A549 (cell line): ENCODE measurements at regions not wholly inside any gene's neighbourhood (a gene's known extent, or its start where the extent isn't known, plus 50 kb on each side); places are given as distances from the start of the nearest gene placed in this dataset.

Experiments
- ATAC-seq, 2 experiments: fragments of 200-7000 bp in 1 of 2; fragments of >200 bp in 1 of 2; cut with Nextera tagmentation in 1 of 2; cut with Tn5 transposase in 1 of 2; 3 replicates each; pipeline versions ENCODE4 v1.8.0 to v1.9.1; 2018 to 2020; ENCODE audit warnings: mild to moderate bottlenecking in 1 of 2, moderate library complexity in 1 of 2
- CTCF ChIA-PET: fragments of 300-600 bp; sonication (Branson Sonifier 250); formaldehyde crosslinking; extraction: SDS; loops from one replicate; lab custom pipeline; 2021; ENCODE audit warnings: antibody characterized with exemption, inconsistent platforms; lab: Yijun Ruan, JAX
- POLR2A ChIA-PET: fragments of 350-600 bp; formaldehyde crosslinking; extraction: SDS; loops from one replicate; lab custom pipeline; 2021; ENCODE audit warnings: antibody characterized with exemption, inconsistent platforms; lab: Yijun Ruan, JAX
- DNase-seq, 2 experiments: peaks; one replicate each; pipeline versions ENCODE4 v3.0.0 to v3.0.0-alpha.2; 2011 to 2016; ENCODE audit warnings: low read depth in 1 of 2, low spot score in 1 of 2
- FAIRE-seq: peaks from 2 replicates; lab custom pipeline; 2011; peaks lifted over from hg19 to GRCh38; lab: Jason Lieb, UNC
- H3K27ac ChIP-seq, 2 experiments: fragments of >200 bp; sonication (Bioruptor Twin); formaldehyde crosslinking; 3 replicates each; pipeline ENCODE4 v1.5.1; 2016 to 2017
- H3K4me1 ChIP-seq: fragments of >200 bp; sonication (Bioruptor Twin); formaldehyde crosslinking; 3 replicates; pipeline ENCODE4 v1.6.1; 2016
- H3K4me2 ChIP-seq: fragments of >200 bp; sonication (Bioruptor Twin); formaldehyde crosslinking; 3 replicates; pipeline ENCODE4 v1.6.1; 2016
- H3K4me3 ChIP-seq: fragments of >200 bp; sonication (Bioruptor Twin); formaldehyde crosslinking; 3 replicates; pipeline ENCODE4 v1.5.1; 2016
- H3K9me3 ChIP-seq: fragments of >200 bp; sonication (Bioruptor Twin); formaldehyde crosslinking; 3 replicates; pipeline ENCODE4 v1.6.1; 2016
- BHLHE40 ChIP-seq: IDR thresholded peaks from 2 replicates; pipeline ENCODE4 v1.6.1; 2012; ENCODE audit warnings: low read depth, low read length, inconsistent platforms
- CBX8 ChIP-seq: fragments of 200-600 bp; sonication (generic); IDR thresholded peaks from 2 replicates; pipeline ENCODE4 v1.6.1; 2016
- EP300 ChIP-seq, 2 experiments: fragments of >200 bp; sonication (Bioruptor Twin); formaldehyde crosslinking; IDR thresholded peaks; 2 replicates in 1 of 2; 3 replicates in 1 of 2; pipeline ENCODE4 v1.6.1; 2016 to 2017
- FOSB ChIP-seq: fragments of 250-450 bp; sonication (Bioruptor Pico); IDR thresholded peaks from 2 replicates; pipeline ENCODE4 v1.5.0; 2020; ENCODE audit warnings: mild to moderate bottlenecking, moderate library complexity
- GATA3 ChIP-seq: IDR thresholded peaks from 2 replicates; pipeline ENCODE4 v1.6.1; 2012; ENCODE audit warnings: borderline replicate concordance
- JUN ChIP-seq, 2 experiments: fragments of >200 bp; sonication (Bioruptor Twin); formaldehyde crosslinking; IDR thresholded peaks; 2 replicates in 1 of 2; 3 replicates in 1 of 2; pipeline ENCODE4 v1.6.1; 2016 to 2017
- KDM5A ChIP-seq: fragments of 200-600 bp; sonication (generic); IDR thresholded peaks from 2 replicates; pipeline ENCODE4 v1.6.1; 2016; ENCODE audit warnings: antibody characterized with exemption, mild to moderate bottlenecking
- MAZ ChIP-seq: fragments of 150-350 bp; IDR thresholded peaks from 2 replicates; pipeline ENCODE4 v1.6.1; 2014; ENCODE audit warnings: antibody characterized with exemption, low read depth, low read length, borderline replicate concordance
- MYC ChIP-seq: IDR thresholded peaks from 2 replicates; pipeline ENCODE4 v1.6.1; 2012; ENCODE audit warnings: mild to moderate bottlenecking, inconsistent platforms, low read length, improper control_type of control experiment, borderline replicate concordance
- NR3C1 ChIP-seq: fragments of >200 bp; sonication (Bioruptor Twin); formaldehyde crosslinking; IDR thresholded peaks from 3 replicates; pipeline ENCODE4 v1.6.1; 2017
- RCOR1 ChIP-seq: fragments of 150-350 bp; IDR thresholded peaks from 2 replicates; pipeline ENCODE4 v1.6.1; 2014; ENCODE audit warnings: antibody characterized with exemption, low read length, low read depth
- RFX5 ChIP-seq: fragments of 450-650 bp; IDR thresholded peaks from 2 replicates; pipeline ENCODE4 v1.7.1; 2014; ENCODE audit warnings: antibody characterized with exemption, mild to moderate bottlenecking, moderate library complexity
- RNF2 ChIP-seq: fragments of 200-600 bp; sonication (generic); IDR thresholded peaks from 2 replicates; pipeline ENCODE4 v1.6.1; 2016; ENCODE audit warnings: low read depth, mild to moderate bottlenecking, antibody characterized with exemption, moderate library complexity, borderline replicate concordance
- SMC3 ChIP-seq: fragments of >200 bp; sonication (Bioruptor Twin); formaldehyde crosslinking; IDR thresholded peaks from 3 replicates; pipeline ENCODE4 v1.6.1; 2018; ENCODE audit warnings: inconsistent platforms
- SREBF2 ChIP-seq: fragments of 450-650 bp; IDR thresholded peaks from 2 replicates; pipeline ENCODE4 v1.6.1; 2014; ENCODE audit warnings: mild to moderate bottlenecking, moderate library complexity
- TP53 ChIP-seq: fragments of 250-450 bp; sonication (Bioruptor Pico); IDR thresholded peaks from 2 replicates; pipeline ENCODE4 v1.5.0; 2021; ENCODE audit warnings: mild to moderate bottlenecking, moderate library complexity
- ZFP36 ChIP-seq: fragments of 450-650 bp; IDR thresholded peaks from 2 replicates; pipeline ENCODE4 v1.6.1; 2014; ENCODE audit warnings: borderline replicate concordance; ENCODE audit not compliant: partially characterized antibody
- ZNF302 ChIP-seq: fragments of 250-450 bp; sonication (Bioruptor Pico); IDR thresholded peaks from 2 replicates; pipeline ENCODE4 v1.9.0; 2021; ENCODE audit warnings: inconsistent platforms, mild to moderate bottlenecking, moderate library complexity
- ZSCAN20 ChIP-seq: fragments of 250-450 bp; sonication (Bioruptor Pico); IDR thresholded peaks from 2 replicates; pipeline ENCODE4 v1.8.0; 2022; ENCODE audit warnings: mild to moderate bottlenecking, moderate library complexity
- WGBS: methylation state at CpG from one replicate; pipeline ENCODE4 v1.1.6; 2017; ENCODE audit errors: missing lambda C conversion rate; 5-methylcytosine and 5-hydroxymethylcytosine counted together
- TF ChIP-seq, protein P1 (sequence below): fragments of 200-600 bp; sonication (generic); IDR thresholded peaks from 2 replicates; pipeline ENCODE4 v1.6.1; 2016; ENCODE audit warnings: antibody characterized with exemption, mild to moderate bottlenecking, moderate library complexity
- TF ChIP-seq, protein P2 (sequence below): fragments of >200 bp; sonication (Bioruptor Twin); formaldehyde crosslinking; IDR thresholded peaks from 3 replicates; pipeline ENCODE4 v1.6.1; 2016
- TF ChIP-seq, protein P3 (sequence below): fragments of 150-350 bp; IDR thresholded peaks from 2 replicates; pipeline ENCODE4 v1.6.1; 2014; ENCODE audit warnings: low read depth, mild to moderate bottlenecking, low read length

DNA sequence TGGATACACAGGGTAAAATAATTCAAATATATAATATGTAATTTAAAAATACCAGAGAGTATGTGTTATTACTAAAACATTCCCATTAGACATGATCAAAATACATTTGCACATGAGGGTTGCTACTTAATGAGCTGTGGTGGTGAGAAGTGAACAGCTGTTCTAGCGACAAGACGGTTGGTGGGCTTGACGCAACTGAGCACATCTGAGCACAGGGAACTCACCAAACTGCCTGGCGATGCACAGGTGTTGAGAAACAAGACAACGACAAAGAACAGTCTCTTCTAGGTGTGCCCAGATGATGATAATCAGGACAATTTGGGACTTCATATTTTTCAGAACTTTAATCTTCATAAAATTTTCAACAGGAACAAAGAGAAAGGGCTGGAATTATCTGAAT lies 555.1 kb upstream of the SGCG start:
- POLR2A ChIA-PET, result no interaction called here
- FAIRE-seq, result no peak

DNA sequence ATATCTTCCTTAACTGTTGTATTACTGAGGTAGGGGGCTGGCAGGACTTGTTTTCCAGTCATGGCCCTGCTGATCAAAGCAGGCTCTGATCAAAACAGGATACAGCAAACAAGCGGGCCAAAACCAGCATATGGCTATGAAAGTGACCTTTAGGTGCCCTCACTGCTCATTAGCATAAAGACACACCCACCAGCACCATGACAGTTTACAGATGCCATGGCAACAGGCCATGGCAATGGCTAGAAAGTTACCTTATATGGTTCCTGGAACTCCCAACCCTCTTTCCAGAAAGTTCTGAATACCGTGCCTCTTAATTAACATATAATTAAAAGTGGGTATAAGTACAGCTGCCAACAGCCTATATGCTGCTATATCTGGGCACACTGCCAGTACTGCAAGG lies 551.4 kb upstream of the SGCG start:
- no peak for FAIRE-seq
- 25% methylated on average over 2 of the region's 2 CpGs for WGBS

More for the DNA sequence above, 555.1 kb upstream of the SGCG start:
- Histone ChIP-seq H3K4me1 (no peaks in the 10 kb centered on the region), H3K27ac (no peak overlapping the region), H3K9me3 (no peaks in the 10 kb centered on the region), H3K4me3 (no peak overlapping the region), H3K4me2 (no peak overlapping the region)
- 57% methylated on average over 5 of the region's 5 CpGs for WGBS
- TF ChIP-seq SREBF2 (no peak), MYC (no peak), GATA3 (no peak)
- TF ChIP-seq, protein P1, sequence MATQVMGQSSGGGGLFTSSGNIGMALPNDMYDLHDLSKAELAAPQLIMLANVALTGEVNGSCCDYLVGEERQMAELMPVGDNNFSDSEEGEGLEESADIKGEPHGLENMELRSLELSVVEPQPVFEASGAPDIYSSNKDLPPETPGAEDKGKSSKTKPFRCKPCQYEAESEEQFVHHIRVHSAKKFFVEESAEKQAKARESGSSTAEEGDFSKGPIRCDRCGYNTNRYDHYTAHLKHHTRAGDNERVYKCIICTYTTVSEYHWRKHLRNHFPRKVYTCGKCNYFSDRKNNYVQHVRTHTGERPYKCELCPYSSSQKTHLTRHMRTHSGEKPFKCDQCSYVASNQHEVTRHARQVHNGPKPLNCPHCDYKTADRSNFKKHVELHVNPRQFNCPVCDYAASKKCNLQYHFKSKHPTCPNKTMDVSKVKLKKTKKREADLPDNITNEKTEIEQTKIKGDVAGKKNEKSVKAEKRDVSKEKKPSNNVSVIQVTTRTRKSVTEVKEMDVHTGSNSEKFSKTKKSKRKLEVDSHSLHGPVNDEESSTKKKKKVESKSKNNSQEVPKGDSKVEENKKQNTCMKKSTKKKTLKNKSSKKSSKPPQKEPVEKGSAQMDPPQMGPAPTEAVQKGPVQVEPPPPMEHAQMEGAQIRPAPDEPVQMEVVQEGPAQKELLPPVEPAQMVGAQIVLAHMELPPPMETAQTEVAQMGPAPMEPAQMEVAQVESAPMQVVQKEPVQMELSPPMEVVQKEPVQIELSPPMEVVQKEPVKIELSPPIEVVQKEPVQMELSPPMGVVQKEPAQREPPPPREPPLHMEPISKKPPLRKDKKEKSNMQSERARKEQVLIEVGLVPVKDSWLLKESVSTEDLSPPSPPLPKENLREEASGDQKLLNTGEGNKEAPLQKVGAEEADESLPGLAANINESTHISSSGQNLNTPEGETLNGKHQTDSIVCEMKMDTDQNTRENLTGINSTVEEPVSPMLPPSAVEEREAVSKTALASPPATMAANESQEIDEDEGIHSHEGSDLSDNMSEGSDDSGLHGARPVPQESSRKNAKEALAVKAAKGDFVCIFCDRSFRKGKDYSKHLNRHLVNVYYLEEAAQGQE, result no peak
- CTCF ChIA-PET, result no interaction called here
- ATAC-seq (no peak), DNase-seq (no peak)

DNA sequence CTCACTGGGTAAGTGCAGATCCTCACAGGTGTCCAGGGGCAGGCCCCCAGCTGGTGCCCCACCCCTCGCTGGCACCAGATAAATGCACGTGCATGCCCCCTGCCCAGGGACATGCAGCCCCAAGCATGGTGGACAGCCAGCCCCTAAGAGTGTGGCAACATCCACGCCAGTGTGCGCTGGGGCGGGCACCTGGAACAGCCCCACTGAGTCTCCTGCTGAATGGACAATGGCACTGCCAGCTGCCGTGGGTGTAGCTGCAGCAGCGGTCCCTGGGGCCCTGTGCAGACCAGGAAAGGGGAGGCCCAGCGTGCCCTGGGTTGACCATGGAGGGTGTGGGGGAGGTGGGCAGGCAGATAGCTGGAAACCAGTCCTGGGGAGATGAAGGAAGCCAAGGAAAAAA lies 538.7 kb upstream of the SGCG start:
- Histone ChIP-seq H3K4me1 (no peaks in the 10 kb centered on the region), H3K4me3 (no peak overlapping the region), H3K9me3 (no peaks in the 10 kb centered on the region), H3K27ac (no peak overlapping the region), H3K4me2 (no peak overlapping the region)
- no peak for TF ChIP-seq SMC3
- no peak for TF ChIP-seq TP53 (CRISPR knock-in tag)
- no peak for TF ChIP-seq MYC
- no peak for TF ChIP-seq FOSB (CRISPR knock-in tag)
- TF ChIP-seq BHLHE40, result no peak
- TF ChIP-seq RFX5, result no peak
- TF ChIP-seq ZFP36, result no peak
- 0% methylated on average over 1 of the region's 8 CpGs for WGBS
- DNase-seq (no peak), FAIRE-seq (no peak), ATAC-seq (no peak)
- ChIA-PET CTCF (no interaction called here), POLR2A (no interaction called here)

More for the DNA sequence above, 551.4 kb upstream of the SGCG start:
- Histone ChIP-seq H3K27ac (no peak overlapping the region), H3K9me3 (no peaks in the 10 kb centered on the region), H3K4me1 (no peaks in the 10 kb centered on the region), H3K4me3 (no peak overlapping the region), H3K4me2 (no peak overlapping the region)
- no peak for TF ChIP-seq NR3C1
- TF ChIP-seq KDM5A, result no peak
- TF ChIP-seq ZSCAN20 (CRISPR knock-in tag), result no peak
- TF ChIP-seq RNF2, result no peak
- TF ChIP-seq ZNF302, result no peak
- TF ChIP-seq MAZ, result no peak
- TF ChIP-seq, protein P2, sequence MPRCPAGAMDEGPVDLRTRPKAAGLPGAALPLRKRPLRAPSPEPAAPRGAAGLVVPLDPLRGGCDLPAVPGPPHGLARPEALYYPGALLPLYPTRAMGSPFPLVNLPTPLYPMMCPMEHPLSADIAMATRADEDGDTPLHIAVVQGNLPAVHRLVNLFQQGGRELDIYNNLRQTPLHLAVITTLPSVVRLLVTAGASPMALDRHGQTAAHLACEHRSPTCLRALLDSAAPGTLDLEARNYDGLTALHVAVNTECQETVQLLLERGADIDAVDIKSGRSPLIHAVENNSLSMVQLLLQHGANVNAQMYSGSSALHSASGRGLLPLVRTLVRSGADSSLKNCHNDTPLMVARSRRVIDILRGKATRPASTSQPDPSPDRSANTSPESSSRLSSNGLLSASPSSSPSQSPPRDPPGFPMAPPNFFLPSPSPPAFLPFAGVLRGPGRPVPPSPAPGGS, result no peak
- POLR2A ChIA-PET, result no interaction called here
- no peak for DNase-seq
- CTCF ChIA-PET, result no interaction called here
- no peak for ATAC-seq

DNA sequence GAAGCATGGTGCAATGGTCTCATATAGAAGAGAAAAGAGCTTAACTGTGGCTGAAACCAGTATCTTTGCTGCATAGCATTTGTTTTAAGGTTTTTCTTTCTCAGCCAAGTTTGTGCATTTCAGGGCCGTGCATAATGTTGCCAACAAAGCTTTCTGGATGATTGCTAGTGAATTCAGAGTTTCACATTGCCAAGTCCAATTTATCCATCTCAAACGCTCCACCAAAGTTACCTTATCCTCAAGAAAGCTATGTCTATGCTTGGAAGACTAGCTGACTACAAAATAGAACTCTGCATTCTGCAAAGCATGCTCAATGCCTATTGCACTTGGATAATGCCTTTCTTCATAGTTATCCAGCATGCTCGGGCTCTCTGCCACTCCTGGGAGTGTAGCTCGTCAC lies 535.8 kb upstream of the SGCG start:
- Histone ChIP-seq H3K4me1 (no peaks in the 10 kb centered on the region), H3K4me2 (no peak overlapping the region), H3K9me3 (no peaks in the 10 kb centered on the region)
- ChIA-PET CTCF (no interaction called here), POLR2A (no interaction called here)
- FAIRE-seq, result no peak
- TF ChIP-seq SMC3 (no peak), CBX8 (no peak), TP53 (CRISPR knock-in tag) (no peak), JUN (IDR thresholded peaks at IDR 0.05) (no peak), EP300 (IDR thresholded peaks at IDR 0.05) (no peak), RCOR1 (no peak), ZFP36 (no peak)
- TF ChIP-seq, protein P3, sequence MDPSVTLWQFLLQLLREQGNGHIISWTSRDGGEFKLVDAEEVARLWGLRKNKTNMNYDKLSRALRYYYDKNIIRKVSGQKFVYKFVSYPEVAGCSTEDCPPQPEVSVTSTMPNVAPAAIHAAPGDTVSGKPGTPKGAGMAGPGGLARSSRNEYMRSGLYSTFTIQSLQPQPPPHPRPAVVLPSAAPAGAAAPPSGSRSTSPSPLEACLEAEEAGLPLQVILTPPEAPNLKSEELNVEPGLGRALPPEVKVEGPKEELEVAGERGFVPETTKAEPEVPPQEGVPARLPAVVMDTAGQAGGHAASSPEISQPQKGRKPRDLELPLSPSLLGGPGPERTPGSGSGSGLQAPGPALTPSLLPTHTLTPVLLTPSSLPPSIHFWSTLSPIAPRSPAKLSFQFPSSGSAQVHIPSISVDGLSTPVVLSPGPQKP, result no peak
- TF ChIP-seq, all 56 proteins: peak for 0
- no peak overlapping the region for H3K4me3 ChIP-seq
- no peak for DNase-seq
- no peak for ATAC-seq
- no peak overlapping the region for H3K27ac ChIP-seq
- WGBS, result 9% methylated on average over 4 of the region's 4 CpGs
